Right lobe of liver (tissue), 6 donors: ENCODE measurements at regions not wholly inside any gene's neighbourhood (a gene's known extent, or its start where the extent isn't known, plus 50 kb on each side); places are given as distances from the start of the nearest gene placed in this dataset.
A peak's percentile ranks its signal among the peaks of the same experiment; 100 is the strongest.
"Not testable (repeated sequence)": the region's sequence is repeated elsewhere in the genome, so short reads cannot be mapped to it uniquely, and the experiment has no call there.

ENCODE experiments used
- ATAC-seq, 4 donors: fragments of 200-7000 bp; cut with Tn5 transposase; one replicate each; pipeline ENCODE4 v1.9.1; 2020; ENCODE audit warnings: mild to moderate bottlenecking in 4 of 4, moderate library complexity in 4 of 4
- DNase-seq, 3 donors: peaks; one replicate each; pipeline ENCODE4 v3.0.0-alpha.2; 2020
- H3K27ac ChIP-seq, 3 donors: fragments of 200-600 bp; one replicate each; pipeline ENCODE4 v1.8.0; 2022
- H3K27me3 ChIP-seq, 2 donors: fragments of 200-600 bp; one replicate each; pipeline ENCODE4 v1.8.0; 2022
- H3K36me3 ChIP-seq, 4 donors: fragments of 200-600 bp; sonication (generic) in 1 of 4; one replicate each; pipeline versions ENCODE4 v1.5.1 to v1.8.0; 2017 to 2022; ENCODE audit warnings: control low read depth in 1 of 4
- H3K4me1 ChIP-seq, 4 donors: fragments of 200-600 bp; sonication (generic) in 1 of 4; one replicate each; pipeline versions ENCODE4 v1.5.1 to v1.8.0; 2017 to 2022; ENCODE audit warnings: control low read depth in 1 of 4
- H3K4me3 ChIP-seq, 3 donors: fragments of 200-600 bp; one replicate each; pipeline ENCODE4 v1.8.0; 2022
- H3K9me3 ChIP-seq, 4 donors: fragments of 200-600 bp; sonication (generic) in 1 of 4; one replicate each; pipeline versions ENCODE4 v1.5.1 to v1.8.0; 2017 to 2022; ENCODE audit warnings: control low read depth in 1 of 4
- CTCF ChIP-seq, 4 donors: fragments of 200-600 bp in 3 of 4; fragments of 450-650 bp in 1 of 4; IDR thresholded peaks; one replicate each; pipeline versions ENCODE4 v1.5.1 to v1.8.0; 2016 to 2022; ENCODE audit warnings: antibody characterized with exemption in 4 of 4, mild to moderate bottlenecking in 2 of 4
- POLR2A ChIP-seq: fragments of 450-650 bp; IDR thresholded peaks from one replicate; pipeline ENCODE4 v1.6.1; 2017; ENCODE audit warnings: antibody characterized with exemption, mild to moderate bottlenecking
- WGBS: methylation state at CpG from one replicate; pipeline ENCODE4 v1.1.6; 2018; ENCODE audit warnings: low coverage, low lambda C conversion rate; ENCODE audit not compliant: insufficient coverage; ENCODE audit errors: missing lambda C conversion rate; 5-methylcytosine and 5-hydroxymethylcytosine counted together
- intact Hi-C, 2 donors: fragments of 100-400 bp; cut with DNase I; formaldehyde crosslinking; loops; one replicate each; pipeline versions ENCODE4 v1.11.2 to v1.14.1; 2022
- donor health status: DM: no; HTN: yes; CAD: no.
- donor health status: DM: no; HTN: no; CAD: no.
- donor health status: DM: no; HTN: no; CAD: no.
- donor health status: DM: no; HTN: yes; CAD: no.
- donor health status: DM: no; HTN: yes; CAD: no.

GRCh38 chr5:28945859-28946258, 1907.5 kb upstream of the CDH9 start:
- H3K9me3 ChIP-seq = no peaks in the 10 kb centered on the region
- TF ChIP-seq POLR2A = no peak
- no peak for TF ChIP-seq CTCF (IDR thresholded peaks at IDR 0.05)
- H3K4me1 ChIP-seq = no peaks in the 10 kb centered on the region
- no peak for DNase-seq
- intact Hi-C loops = no loop called here
- no peaks in the 10 kb centered on the region for H3K27me3 ChIP-seq
- H3K4me3 ChIP-seq = no peak overlapping the region
- no peaks in the 10 kb centered on the region for H3K36me3 ChIP-seq
- ATAC-seq = no peak
- H3K27ac ChIP-seq = no peak overlapping the region

GRCh38 chr5:28929366-28929765, 1891.0 kb upstream of the CDH9 start:
- intact Hi-C loops, DNase-seq, H3K36me3 ChIP-seq, H3K27me3 ChIP-seq, H3K4me1 ChIP-seq, H3K9me3 ChIP-seq, H3K4me3 ChIP-seq, ATAC-seq, H3K27ac ChIP-seq: not testable (repeated sequence)
- whole genome bisulfite sequencing = 83% methylated on average over 3 of the region's 24 CpGs

GRCh38 chr5:28928327-28928790, 1890.0 kb upstream of the CDH9 start:
- H3K4me3 ChIP-seq, H3K27me3 ChIP-seq, H3K9me3 ChIP-seq, H3K27ac ChIP-seq, ATAC-seq, intact Hi-C loops, H3K4me1 ChIP-seq, H3K36me3 ChIP-seq: not testable (repeated sequence)
- WGBS = no CpG with 5 or more reads among the region's 23 CpGs
- peak in 2 of 3 donors; percentile 37 to 41 for DNase-seq

- intact Hi-C loops = no loop called here
- Histone ChIP-seq H3K27ac (no peak overlapping the region), H3K27me3 (no peaks in the 10 kb centered on the region), H3K9me3 (no peaks in the 10 kb centered on the region), H3K36me3 (no peaks in the 10 kb centered on the region), H3K4me3 (no peak overlapping the region), H3K4me1 (no peaks in the 10 kb centered on the region)
- ATAC-seq (no peak), DNase-seq (peak in 1 of 3 donors; percentile 42)
- 35% methylated on average over 4 of the region's 71 CpGs for WGBS
- TF ChIP-seq CTCF (IDR thresholded peaks at IDR 0.05) (no peak), POLR2A (no peak)
These were observed 1889.4 kb upstream of the CDH9 start for GRCh38 chr5:28927559-28928326.

- H3K4me1 ChIP-seq = no peaks in the 10 kb centered on the region
- H3K27ac ChIP-seq = no peak overlapping the region
- no peak for TF ChIP-seq CTCF (IDR thresholded peaks at IDR 0.05)
- TF ChIP-seq POLR2A = no peak
- no peaks in the 10 kb centered on the region for H3K27me3 ChIP-seq
- 81% methylated on average over 8 of the region's 17 CpGs for WGBS
- no peak overlapping the region for H3K4me3 ChIP-seq
- ATAC-seq (no peak), DNase-seq (no peak)
- H3K36me3 ChIP-seq = no peaks in the 10 kb centered on the region
- intact Hi-C loops = no loop called here
- H3K9me3 ChIP-seq = no peaks in the 10 kb centered on the region
These were observed 1888.0 kb upstream of the CDH9 start for GRCh38 chr5:28926422-28926821.
